ENCODE measurements at regions not wholly inside any gene's neighbourhood (a gene's known extent, or its start where the extent isn't known, plus 50 kb on each side); places are given as distances from the start of the nearest gene placed in this dataset.

DNA sequence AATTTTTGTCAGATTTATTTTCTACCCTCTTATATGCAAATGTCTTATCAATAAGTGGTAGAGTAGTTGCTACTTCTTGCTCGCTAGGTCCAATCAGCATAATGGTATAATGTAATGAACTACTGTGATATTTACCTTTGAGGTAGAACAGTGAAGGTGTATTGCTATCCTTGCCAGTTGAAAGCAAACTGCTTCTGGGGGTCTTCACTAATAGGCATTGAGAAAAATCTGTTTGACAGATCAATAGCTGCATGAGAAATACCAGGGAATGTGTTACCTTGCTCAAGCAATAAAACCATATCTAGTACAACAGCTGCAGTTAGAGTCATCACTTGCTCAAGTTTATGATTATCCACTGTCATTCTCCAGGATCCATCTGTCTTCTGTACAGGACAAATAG lies 50.1 kb upstream of the EFEMP1 start:
- no peak for DNase-seq (ENCODE audit: low read depth)

DNA sequence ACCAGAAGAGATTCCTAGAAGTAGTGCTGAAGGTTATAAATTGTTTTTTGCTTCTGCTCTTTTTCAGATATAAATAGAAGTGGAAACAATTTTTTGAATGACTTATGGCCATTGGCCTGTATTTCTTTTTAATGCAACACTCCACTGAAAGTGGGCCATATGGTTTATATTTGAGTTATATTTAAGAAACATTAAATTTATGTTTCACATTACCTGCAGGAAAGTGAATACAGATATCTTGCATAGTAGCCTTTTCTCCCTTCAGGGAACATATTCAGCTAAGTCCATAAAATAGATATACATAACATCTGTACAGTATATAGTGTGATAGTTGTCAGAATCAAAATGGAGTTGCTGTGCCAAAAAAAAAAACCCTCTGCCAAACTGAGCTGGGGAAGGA lies 53.1 kb upstream of the EFEMP1 start:
- no peak for DNase-seq (ENCODE audit: low read depth)

DNA sequence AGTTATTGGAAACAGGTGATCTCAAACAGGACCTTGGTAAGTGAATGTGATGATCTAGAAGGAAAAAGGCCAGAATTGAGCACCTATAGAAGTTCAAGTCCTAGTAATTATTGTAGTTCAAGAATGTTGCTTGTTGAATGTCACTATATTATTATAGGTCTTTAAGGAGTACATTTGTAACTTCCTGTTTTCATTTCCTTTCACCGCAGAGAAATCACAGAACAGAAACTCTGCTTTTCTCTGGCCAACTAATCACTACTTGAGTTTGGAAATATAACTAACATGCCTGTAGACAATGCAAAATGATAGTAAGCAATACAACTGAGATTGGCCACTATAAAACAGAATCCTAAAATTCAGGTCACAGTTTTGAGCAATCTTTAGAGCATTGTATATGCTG lies 61.8 kb upstream of the EFEMP1 start:
- DNase-seq (ENCODE audit: low read depth): no peak

DNA sequence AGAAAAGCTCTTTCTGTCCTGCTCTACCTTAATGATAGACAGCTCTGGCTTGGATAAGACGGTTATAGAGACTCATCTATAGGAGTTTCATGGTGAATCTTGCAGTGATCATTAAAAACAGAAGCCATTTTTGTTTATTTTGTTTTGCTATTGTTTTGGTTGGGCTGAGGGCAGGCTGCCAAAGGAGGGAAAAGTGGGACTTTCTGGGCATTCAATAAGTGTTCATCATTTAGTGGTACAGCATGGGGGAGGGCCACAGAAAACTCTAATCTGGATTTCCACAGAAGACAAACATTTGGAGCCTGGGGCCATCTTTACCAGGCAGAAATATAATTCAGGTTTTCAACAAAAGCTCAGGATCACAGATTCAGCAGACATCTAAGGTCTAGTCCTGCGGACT lies 62.4 kb upstream of the EFEMP1 start:
- no peak for DNase-seq (ENCODE audit: low read depth)

DNA sequence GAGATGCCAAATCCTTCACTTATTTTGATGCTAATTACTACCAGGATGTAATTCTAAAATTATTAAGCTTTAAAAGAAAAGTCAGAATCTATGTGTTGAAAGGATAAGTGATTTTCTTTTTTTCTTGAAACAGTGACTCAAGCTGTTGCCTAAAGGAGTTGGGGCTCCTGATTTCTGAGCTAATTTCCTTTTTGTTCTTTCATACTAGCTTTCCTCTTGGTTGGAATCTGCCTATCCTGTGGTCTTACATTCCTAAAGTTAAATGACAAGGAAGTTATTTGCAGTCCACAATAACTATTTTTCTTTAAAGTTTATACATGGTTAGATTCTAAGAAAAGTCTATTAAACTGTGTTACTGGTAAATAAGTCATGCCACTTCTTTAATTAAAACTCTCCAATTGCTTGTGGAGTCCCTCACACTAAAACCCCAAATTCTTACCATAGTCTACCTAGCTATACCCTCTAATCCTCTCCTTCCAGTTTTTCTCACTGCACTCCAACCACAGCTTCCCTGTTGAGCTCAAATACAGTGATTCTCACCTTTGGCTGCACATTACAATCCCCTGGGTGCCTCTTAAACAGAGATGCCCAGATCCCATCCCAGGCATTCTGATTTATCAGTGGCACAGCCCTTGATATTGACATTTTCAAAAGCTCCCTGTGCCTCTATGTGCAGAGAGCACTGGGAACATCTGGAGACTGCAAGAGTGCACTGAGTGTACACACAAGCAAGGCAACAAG lies 63.3 kb upstream of the EFEMP1 start:
- peak; percentile 62 for DNase-seq (ENCODE audit: low read depth)

DNA sequence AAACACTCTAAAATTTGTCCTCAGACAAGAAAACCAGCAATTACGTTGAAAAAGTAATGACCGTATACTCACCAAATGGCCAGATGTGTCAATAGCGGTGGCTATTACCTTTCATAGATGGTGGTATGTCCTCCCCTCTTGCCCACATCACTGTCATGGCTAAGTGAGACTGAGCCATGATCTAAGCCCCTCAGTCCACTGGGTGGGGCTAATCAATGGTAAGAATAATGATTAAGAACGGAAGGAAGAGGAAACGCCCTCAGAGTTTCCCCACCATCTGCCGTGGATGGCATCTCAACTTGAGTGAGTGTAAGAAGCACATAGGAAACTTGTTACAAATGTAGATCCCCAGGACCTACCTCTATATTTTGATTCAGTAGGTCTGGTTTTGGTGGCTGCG lies 65.8 kb upstream of the EFEMP1 start:
- DNase-seq (ENCODE audit: low read depth): no peak

DNA sequence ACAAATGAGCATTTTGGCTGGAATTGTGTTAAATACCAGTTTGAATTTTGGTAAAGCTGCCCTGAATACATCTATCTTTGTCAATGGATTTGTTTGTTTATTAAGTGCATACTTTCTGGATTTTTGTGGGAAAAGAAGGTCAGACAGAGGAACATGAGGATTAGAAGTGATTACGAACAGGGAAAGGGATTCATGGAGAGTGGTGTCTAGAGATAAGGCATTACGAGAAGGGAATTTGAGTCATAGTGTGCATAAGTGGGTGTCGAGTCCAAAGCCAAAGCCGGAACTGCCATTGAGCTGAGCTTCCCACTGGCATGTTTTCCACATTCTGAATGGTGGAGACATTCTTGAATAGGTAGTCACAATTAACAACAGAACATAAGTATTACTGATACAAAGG lies 68.9 kb upstream of the EFEMP1 start:
- peak; percentile 100 for DNase-seq (ENCODE audit: low read depth)

DNA sequence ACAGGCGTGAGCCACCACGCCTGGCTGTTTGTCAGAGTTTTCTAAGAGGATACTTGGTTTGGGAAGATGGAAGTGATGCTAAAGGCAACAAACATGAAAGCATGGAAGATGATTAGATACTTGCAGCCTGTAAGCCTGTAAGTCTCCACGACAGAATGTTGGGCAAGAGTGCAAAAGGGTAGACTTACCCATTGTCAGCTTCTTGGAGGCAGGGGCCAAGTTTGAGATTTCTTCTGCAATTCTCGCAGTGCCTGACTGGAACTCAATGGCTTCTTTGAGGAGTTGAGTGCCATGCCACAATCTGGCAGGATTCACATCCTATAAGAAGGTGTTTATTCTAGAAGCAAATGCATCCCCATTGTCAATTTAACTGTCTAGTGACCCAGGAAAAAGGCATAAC lies 70.1 kb upstream of the EFEMP1 start:
- no peak for DNase-seq (ENCODE audit: low read depth)

DNA sequence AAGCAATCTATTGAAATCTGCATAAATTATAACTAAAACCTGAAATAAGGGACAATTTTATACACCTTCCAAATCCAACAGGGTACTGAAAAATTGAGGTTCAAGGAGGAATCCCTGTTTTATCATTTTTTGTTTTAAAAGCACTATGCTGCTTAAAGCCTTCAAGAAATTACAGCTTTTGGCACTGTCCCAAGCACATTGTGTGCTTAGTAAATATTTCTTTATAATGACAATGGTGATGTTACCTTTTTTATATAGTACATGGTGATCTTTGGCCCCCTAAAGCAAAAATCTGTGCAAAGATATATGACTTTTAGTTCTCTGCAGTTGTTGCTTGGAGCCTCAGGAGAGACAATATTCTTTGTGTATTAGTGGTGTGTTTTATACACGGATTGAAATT lies 71.6 kb upstream of the EFEMP1 start:
- DNase-seq (ENCODE audit: low read depth): no peak

DNA sequence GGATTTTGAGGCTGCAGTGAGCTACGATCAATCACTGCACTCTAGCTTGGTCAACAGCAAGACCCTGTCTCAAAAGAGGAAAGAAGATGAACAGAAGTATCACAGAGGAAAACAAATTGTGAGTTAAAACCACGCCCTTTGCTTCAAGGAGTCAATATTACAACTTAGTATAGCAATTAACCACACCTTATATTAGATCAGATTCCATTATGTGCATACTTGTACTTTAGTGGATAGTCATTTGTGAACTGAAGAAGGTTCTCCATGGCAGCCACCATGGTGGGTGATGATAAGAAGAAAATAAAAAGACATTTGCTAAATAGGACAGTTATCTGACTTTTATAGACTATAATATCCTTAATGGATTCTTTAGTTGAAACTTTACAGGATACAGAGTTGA lies 72.3 kb upstream of the EFEMP1 start:
- no peak for DNase-seq (ENCODE audit: low read depth)

DNA sequence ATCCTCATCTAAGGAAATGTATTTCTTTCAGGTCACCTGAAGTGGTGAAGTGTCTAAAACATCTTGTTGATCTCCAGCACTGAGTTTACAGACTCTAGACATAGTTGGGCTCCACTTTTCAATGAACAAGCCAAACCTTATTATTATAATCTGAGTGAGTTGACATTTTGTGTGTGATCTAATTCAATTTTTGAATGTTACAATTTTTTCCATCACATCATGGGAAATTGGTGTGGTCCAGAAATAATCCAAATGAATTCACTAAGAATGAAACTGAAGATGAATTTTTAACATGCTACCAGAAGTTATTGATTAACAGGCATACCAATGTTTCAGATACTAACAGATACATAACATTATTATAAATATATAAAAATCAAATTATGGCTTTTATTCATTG lies 75.6 kb upstream of the EFEMP1 start:
- DNase-seq (ENCODE audit: low read depth): no peak

DNA sequence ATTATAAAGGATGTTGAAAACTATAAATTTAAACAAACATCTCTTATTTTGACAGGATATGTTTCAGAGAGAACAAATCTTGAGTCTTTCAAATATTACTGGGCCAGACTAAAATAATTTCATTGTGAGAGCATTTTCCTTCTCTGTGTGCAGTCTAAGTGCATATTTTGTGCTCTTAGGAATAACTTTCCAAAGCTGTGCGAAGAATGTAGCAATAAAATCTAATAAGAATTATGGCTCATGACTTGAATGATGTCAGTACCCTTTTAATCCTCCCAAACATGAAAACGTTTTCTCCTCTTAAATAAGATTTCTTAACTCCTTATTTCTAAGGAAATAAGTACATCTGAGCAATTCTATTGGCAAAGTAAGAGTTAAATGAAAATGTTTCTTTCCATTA lies 76.2 kb upstream of the EFEMP1 start:
- peak; percentile 48 for DNase-seq (ENCODE audit: low read depth)

DNA sequence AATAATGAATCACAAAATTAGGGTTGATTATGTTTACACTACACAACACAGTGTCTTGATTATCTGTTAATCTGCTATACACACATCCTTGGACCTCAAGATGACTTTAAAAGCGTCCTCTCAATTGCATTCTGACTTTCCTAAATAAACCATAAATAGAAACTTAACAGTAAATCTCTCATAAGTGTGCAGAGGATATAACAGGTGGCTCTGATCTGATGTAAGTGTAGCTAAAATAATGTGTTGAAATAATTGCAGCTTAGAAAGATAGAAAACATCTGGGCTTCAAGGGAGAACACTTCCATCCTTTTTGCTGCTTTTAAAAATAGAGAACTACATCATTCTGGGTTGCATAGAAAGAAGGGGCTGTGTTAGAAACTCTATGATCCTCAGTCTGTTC lies 78.4 kb upstream of the EFEMP1 start:
- DNase-seq (ENCODE audit: low read depth): no peak

DNA sequence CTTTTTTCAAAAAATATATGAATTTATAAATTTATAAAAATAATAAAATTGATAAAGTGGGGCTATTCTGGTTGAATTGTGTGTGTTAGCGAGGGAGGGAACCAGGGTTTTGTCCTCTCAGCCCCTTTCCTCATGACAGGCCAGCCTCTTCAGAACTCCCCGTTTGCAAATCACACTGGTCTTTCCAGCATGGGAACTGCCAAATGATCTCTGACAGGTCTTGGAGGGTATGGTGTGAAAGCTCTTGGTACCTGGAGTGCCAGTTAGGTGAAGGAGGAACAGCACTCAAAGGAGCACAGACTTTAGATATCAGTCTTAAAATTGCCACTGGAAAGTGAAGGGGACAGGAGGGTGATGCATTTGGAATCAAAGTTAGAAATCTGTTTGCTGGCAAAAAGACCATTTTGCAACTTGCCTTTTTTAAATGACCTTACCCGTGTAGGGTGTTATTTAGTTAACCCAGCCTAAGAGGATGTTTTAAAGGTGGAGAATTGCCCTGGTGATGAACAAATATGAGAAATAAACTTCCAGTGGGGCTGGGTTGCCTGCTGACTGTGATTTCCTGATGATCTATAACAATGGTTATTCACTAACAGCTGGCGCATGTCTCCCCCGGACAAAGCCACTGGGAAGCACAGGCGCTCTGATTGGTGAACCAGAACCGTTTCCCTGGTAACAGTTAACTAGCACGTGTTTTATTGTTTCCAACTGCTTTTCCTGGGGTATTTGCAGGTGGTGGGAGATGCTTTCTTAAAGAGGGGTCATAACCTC lies 85.3 kb upstream of the EFEMP1 start:
- DNase-seq (ENCODE audit: low read depth): peak; percentile 83

DNA sequence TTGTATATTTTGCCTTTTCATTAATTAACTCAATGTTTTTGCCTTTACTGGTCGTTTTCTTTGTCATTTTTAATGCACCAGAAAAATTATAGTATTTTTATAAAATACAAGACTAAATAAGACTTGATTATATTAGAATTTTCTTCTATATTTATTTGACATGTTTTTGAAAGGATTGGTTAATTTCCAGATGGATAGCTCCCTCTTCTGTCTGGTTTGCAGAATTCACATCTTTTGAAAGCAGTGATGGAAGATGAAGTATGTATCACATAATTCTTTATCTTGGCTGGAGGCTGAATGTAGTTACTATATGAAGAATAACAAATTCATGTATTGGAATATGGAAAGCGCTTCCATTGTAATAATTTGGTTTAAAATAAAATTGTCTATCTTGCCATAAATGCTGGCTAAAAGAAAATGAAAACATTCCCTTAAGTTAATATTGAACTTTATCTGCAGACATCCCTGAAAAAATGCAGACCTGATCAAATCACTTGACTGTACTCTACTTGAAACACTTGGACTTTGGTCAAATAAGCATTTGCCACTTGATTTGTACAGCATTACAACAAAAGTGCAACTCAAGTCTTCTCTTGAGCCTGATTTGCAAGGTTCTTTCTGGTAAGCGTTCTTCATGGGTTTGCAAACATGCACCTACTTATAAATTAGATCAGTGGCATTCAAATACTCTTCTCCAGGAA lies 86.3 kb upstream of the EFEMP1 start:
- peak; percentile 66 for DNase-seq (ENCODE audit: low read depth)

DNA sequence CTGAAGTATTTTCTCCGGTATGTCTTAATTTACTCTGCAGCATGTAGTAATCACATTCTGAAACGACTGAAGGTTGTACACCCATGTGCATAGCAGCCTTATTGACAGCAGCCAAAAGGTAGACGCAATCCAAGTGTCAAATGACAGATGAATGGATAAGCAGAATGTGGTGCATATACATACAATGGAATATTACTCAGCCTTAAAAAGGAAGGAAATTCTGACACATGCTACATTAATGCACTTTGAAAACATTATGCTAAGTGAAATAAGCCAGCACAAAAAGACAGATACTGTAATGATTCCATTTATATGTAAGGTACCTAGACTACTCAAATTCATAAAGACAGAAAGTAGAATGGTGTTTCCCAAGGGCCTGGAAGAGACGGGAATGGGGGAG lies 88.0 kb upstream of the EFEMP1 start:
- DNase-seq (ENCODE audit: low read depth): no peak

DNA sequence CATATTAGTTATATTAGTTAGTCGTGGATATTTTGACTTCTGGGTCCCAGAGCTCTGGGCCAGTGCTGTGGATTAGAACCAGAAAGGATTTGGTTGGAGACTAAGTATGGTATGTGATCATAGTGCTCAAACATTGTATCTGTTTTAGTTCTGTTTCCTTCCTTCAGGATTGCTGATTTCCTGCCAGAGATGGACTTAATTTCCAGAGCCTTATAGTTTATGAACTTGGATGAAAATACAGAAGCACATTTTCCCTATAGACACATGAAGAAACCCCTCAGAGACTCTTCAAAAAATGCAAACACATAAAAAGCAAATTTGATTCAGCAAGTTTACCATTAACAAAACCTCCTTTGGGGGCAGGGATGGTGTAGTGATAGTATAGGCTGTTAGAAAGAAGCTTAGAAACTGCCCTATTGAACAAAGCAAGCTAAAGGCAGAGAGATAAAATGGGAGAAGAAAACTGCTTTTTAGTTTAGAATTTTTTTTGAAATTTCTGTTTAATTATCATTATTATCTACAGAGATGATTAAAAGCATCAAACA lies 88.7 kb upstream of the EFEMP1 start:
- no peak for DNase-seq (ENCODE audit: low read depth)

DNA sequence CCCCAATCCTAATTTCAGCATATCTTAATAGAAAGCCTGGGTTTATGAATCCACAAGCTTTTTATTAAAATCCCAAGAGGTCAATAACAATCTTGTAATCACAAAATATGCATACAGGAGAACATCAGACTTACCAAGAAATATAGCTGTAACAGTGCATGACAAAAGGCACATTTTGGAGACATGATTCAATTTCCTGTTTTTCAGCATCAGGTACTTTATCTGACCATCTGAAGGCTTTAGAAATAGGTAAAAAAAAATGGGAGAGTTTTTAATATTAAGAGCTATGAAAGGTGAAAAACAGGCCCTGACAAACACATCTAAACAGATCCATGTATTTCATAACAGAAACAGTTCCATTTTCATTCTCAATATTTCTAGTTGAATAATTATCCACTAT lies 89.9 kb upstream of the EFEMP1 start:
- DNase-seq (ENCODE audit: low read depth): no peak

DNA sequence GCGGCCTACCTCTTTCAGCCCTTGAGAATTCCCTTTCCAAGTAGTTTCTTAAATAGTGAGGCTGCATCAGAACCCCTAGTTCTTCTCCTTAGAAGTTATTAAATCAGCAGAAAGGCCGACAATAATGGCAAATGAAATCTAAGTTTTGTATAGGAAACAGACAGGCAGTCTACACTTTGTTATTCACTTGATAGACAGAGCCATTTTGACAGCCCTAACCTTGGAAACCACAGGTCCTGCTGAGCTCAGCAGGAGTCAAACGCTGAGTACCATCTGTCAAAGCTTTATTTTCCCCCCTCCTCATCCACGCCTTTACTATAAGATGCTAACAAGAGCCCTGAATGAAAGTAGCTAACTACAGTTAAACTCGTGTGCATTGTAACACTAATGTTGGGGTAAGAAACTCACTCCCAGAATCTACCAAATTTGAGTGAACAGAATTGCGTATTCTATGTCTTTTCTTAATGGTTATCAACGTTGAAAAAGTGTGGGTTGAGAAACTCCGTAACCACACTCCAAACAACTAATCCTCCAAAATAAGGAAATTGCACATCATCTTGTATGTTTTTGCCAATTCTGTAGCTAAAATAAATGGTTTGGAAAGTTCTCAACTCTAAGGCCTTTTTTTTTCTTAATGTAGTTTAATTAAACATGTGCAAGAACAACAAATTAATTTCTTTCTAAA lies 90.6 kb upstream of the EFEMP1 start:
- no peak for DNase-seq (ENCODE audit: low read depth)

DNA sequence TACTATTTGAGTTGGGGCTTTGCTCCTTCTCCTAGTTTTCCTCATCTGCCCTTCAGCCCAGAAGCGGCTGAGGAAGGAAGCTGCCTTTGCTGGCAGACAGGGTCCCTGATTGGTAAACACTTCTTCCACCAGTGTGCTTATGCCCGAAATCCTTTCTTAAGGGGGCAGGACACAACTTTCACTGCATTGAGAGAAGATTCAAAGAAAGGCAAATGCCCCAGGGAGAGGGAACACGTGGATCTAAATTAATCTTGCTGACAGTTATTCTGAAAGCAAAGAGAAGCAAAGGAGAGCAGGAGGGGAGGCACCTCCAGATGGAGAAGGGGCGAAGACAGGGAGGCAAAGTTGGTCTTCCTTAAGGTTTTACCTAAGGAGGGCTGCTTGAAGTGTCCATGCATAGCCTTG lies 92.1 kb upstream of the EFEMP1 start:
- no peak for DNase-seq (ENCODE audit: low read depth)

DNA sequence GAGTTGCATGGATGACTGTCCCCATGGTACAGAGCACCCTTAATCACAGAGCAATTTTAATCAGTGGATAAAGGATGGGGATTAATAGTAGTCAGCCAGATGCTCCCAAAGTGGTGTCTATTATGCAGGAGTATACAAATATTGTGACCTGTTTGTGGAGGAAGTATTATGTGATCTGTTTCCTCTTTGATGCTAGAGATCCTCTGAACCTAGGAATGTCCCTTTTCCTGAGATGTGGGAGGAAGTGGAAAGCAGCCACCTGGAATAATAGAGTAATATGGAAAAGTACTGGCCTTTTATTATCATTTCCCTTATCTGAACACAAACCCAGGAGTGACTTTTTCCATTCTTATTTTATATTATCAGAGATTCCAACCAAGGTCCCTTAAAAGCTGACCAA lies 94.2 kb upstream of the EFEMP1 start:
- DNase-seq (ENCODE audit: low read depth): no peak

DNA sequence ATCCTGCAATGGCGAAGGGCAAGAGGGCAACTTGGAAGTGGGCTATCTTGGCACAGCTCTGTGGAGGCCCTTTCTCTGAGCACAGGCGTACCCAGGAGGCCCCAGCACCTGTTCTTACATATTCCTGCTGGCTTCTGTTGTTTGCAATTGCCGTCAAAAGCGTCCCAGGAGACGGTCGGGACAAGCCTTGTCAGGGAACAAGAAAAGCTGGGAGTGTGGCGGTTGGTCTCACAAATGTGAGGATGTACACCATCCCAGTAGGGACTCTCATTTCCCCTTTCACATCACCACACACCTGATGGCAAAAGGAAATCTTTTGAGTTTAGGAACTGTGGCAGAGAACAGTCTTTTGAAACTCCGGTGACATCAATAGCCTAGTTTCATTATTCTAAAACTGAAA lies 94.7 kb upstream of the EFEMP1 start:
- DNase-seq (ENCODE audit: low read depth): no peak

DNA sequence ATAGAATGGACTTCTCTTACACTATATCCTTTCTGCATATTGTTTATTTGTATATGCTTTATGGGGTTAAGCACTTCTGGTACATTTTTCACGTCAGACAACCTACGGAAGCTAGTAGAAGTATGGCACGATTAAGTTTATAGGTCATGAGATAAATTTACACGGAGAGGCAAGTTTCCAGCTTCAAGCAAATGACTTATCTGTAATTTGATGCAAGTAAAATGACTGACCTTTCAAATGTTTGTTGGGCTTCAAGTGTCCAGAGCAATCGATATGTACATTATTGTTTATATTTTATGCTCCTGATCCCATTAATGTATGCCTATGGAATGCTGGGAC lies 97.5 kb upstream of the EFEMP1 start:
- no peak for DNase-seq (ENCODE audit: low read depth)

All from EH (cell line).